H1 (cell line): ENCODE measurements at regions not wholly inside any gene's neighbourhood (a gene's known extent, or its start where the extent isn't known, plus 50 kb on each side); places are given as distances from the start of the nearest gene placed in this dataset.

Source experiments
- EZH2 ChIP-seq: fragments of 200-600 bp; sonication (generic); IDR thresholded peaks from 2 replicates; pipeline ENCODE4 v1.7.1; 2012; ENCODE audit warnings: low read depth, mild to moderate bottlenecking, moderate library complexity, low read length, inconsistent platforms; ENCODE audit not compliant: severe bottlenecking
- HDAC2 ChIP-seq, 2 experiments: fragments of 300-600 bp in 1 of 2; sonication (generic) in 1 of 2; IDR thresholded peaks; 2 replicates each; pipeline ENCODE4 v1.6.1; 2011 to 2012; ENCODE audit warnings: low read depth in 2 of 2, low read length in 2 of 2, mild to moderate bottlenecking in 2 of 2, moderate library complexity in 2 of 2, borderline replicate concordance in 1 of 2, inconsistent platforms in 1 of 2
- KDM4A ChIP-seq: IDR thresholded peaks from one replicate; pipeline ENCODE4 v1.7.1; 2012; ENCODE audit warnings: low read depth, mild to moderate bottlenecking, moderate library complexity, low read length, inconsistent platforms; ENCODE audit not compliant: severe bottlenecking
- NANOG ChIP-seq: IDR thresholded peaks from 2 replicates; pipeline ENCODE4 v1.6.1; 2011; ENCODE audit warnings: low read length, low read depth, mild to moderate bottlenecking, inconsistent platforms; ENCODE audit not compliant: insufficient read depth, poor library complexity, severe bottlenecking
- SP4 ChIP-seq: IDR thresholded peaks from 2 replicates; pipeline ENCODE4 v1.6.1; 2012; ENCODE audit warnings: low read length, inconsistent platforms
- TF ChIP-seq, protein P1 (sequence below): IDR thresholded peaks from 2 replicates; pipeline ENCODE4 v1.6.1; 2012; ENCODE audit warnings: low read length, inconsistent platforms
- TF ChIP-seq, protein P2 (sequence below): IDR thresholded peaks from 2 replicates; pipeline ENCODE4 v1.6.1; 2011; ENCODE audit warnings: low read depth, mild to moderate bottlenecking, low read length; ENCODE audit not compliant: insufficient read depth

DNA sequence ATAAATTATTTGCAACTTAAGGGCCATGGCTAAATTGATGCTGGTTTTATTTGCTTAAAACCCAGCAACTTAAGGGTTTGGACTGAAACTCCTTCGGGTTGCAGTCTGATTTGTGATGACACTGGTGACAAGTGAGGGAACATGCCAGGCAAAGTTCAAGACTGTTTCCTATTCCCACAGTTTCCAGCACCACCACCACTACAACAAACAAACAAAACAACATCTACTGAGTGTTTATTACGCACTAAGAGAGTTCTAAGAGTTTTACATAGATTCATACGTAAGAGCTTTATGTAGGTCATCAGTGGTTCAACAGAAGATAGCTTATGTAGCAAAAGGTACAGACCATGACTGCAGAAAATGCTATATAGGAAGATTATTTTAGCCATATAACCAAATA, 1582.1 kb downstream of the BRINP3 start (continued):
- TF ChIP-seq, protein P1, sequence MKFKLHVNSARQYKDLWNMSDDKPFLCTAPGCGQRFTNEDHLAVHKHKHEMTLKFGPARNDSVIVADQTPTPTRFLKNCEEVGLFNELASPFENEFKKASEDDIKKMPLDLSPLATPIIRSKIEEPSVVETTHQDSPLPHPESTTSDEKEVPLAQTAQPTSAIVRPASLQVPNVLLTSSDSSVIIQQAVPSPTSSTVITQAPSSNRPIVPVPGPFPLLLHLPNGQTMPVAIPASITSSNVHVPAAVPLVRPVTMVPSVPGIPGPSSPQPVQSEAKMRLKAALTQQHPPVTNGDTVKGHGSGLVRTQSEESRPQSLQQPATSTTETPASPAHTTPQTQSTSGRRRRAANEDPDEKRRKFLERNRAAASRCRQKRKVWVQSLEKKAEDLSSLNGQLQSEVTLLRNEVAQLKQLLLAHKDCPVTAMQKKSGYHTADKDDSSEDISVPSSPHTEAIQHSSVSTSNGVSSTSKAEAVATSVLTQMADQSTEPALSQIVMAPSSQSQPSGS, result no peak
- TF ChIP-seq EZH2, result no peak
- TF ChIP-seq HDAC2 (IDR thresholded peaks at IDR 0.05; ENCODE audit: borderline replicate concordance in 1 of 2, low read depth in 2 of 2, low read length in 2 of 2), result no peak
- TF ChIP-seq, protein P2, sequence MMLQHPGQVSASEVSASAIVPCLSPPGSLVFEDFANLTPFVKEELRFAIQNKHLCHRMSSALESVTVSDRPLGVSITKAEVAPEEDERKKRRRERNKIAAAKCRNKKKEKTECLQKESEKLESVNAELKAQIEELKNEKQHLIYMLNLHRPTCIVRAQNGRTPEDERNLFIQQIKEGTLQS, result no peak
- TF ChIP-seq KDM4A, result no peak
- TF ChIP-seq NANOG, result no peak
- TF ChIP-seq SP4, result no peak
